ENCODE measurements at regions not wholly inside any gene's neighbourhood (a gene's known extent, or its start where the extent isn't known, plus 50 kb on each side); places are given as distances from the start of the nearest gene placed in this dataset.
"Not testable (repeated sequence)": the region's sequence is repeated elsewhere in the genome, so short reads cannot be mapped to it uniquely, and the experiment has no call there.

GRCh38 chr12:74021937-74022336, 515.7 kb upstream of the ATXN7L3B start:
- DNase-seq: peak; percentile 2

- no peak for DNase-seq
Measured at GRCh38 chr12:74031045-74031444, 506.6 kb upstream of the ATXN7L3B start.

GRCh38 chr12:74033531-74033930, 504.1 kb upstream of the ATXN7L3B start:
- no peak for DNase-seq

- not testable (repeated sequence) for DNase-seq
Measured at GRCh38 chr12:74039138-74039537, 498.5 kb upstream of the ATXN7L3B start.

GRCh38 chr12:74043343-74043742, 494.3 kb upstream of the ATXN7L3B start:
- no peak for DNase-seq

- DNase-seq: no peak
Measured at GRCh38 chr12:74049348-74049747, 488.3 kb upstream of the ATXN7L3B start.

- DNase-seq: no peak
Measured at GRCh38 chr12:74051848-74052247, 485.8 kb upstream of the ATXN7L3B start.

GRCh38 chr12:74066476-74066875, 471.2 kb upstream of the ATXN7L3B start:
- no peak for DNase-seq

GRCh38 chr12:74071182-74071581, 466.5 kb upstream of the ATXN7L3B start:
- no peak for DNase-seq

- DNase-seq: no peak
Measured at GRCh38 chr12:74076918-74077317, 460.7 kb upstream of the ATXN7L3B start.

- DNase-seq: no peak
Measured at GRCh38 chr12:74105434-74105833, 432.2 kb upstream of the ATXN7L3B start.

GRCh38 chr12:74108729-74109128, 428.9 kb upstream of the ATXN7L3B start:
- no peak for DNase-seq

GRCh38 chr12:74111688-74112360, 425.8 kb upstream of the ATXN7L3B start:
- DNase-seq: no peak

GRCh38 chr12:74119811-74120362, 417.7 kb upstream of the ATXN7L3B start:
- DNase-seq: no peak

GRCh38 chr12:74120644-74121043, 417.0 kb upstream of the ATXN7L3B start:
- no peak for DNase-seq

- no peak for DNase-seq
Measured at GRCh38 chr12:74129702-74130101, 407.9 kb upstream of the ATXN7L3B start.

- DNase-seq: no peak
Measured at GRCh38 chr12:74144396-74144795, 393.2 kb upstream of the ATXN7L3B start.

GRCh38 chr12:74145328-74145727, 392.3 kb upstream of the ATXN7L3B start:
- DNase-seq: no peak

GRCh38 chr12:74148849-74149248, 388.8 kb upstream of the ATXN7L3B start:
- DNase-seq: no peak

- no peak for DNase-seq
Measured at GRCh38 chr12:74152370-74152769, 385.3 kb upstream of the ATXN7L3B start.

GRCh38 chr12:74166096-74166495, 371.5 kb upstream of the ATXN7L3B start:
- no peak for DNase-seq

GRCh38 chr12:74169607-74170006, 368.0 kb upstream of the ATXN7L3B start:
- no peak for DNase-seq

GRCh38 chr12:74170645-74171477, 366.8 kb upstream of the ATXN7L3B start:
- no peak for DNase-seq

- DNase-seq: no peak
Measured at GRCh38 chr12:74171478-74171909, 366.1 kb upstream of the ATXN7L3B start.
